Aorta (tissue), 5 donors: ENCODE measurements at regions not wholly inside any gene's neighbourhood (a gene's known extent, or its start where the extent isn't known, plus 50 kb on each side); places are given as distances from the start of the nearest gene placed in this dataset.
"Not testable (repeated sequence)": the region's sequence is repeated elsewhere in the genome, so short reads cannot be mapped to it uniquely, and the experiment has no call there.

Source experiments
- ATAC-seq: fragments of 200-7000 bp; cut with Tn5 transposase; one replicate; pipeline ENCODE4 v1.9.1; 2022; ENCODE audit warnings: moderate library complexity; ENCODE audit not compliant: low FRiP score
- DNase-seq, 2 donors: peaks; one replicate each; pipeline ENCODE4 v3.0.0-alpha.2; 2020
- H3K27ac ChIP-seq, 2 donors: one replicate each; pipeline ENCODE4 v1.5.1; 2013; ENCODE audit warnings: low read length in 2 of 2, mild to moderate bottlenecking in 2 of 2, moderate library complexity in 2 of 2, control low read depth in 1 of 2, inconsistent platforms in 1 of 2, low read depth in 1 of 2
- H3K27me3 ChIP-seq, 2 donors: one replicate each; pipeline ENCODE4 v1.6.1; 2013; ENCODE audit warnings: control low read depth in 1 of 2, low read length in 1 of 2, mild to moderate bottlenecking in 1 of 2, moderate library complexity in 1 of 2; ENCODE audit not compliant: insufficient read depth in 2 of 2, control insufficient read depth in 1 of 2
- H3K36me3 ChIP-seq, 2 donors: one replicate each; pipeline ENCODE4 v1.6.1; 2013; ENCODE audit warnings: control low read depth in 1 of 2, low read length in 1 of 2, mild to moderate bottlenecking in 1 of 2; ENCODE audit not compliant: insufficient read depth in 2 of 2, control insufficient read depth in 1 of 2
- H3K4me1 ChIP-seq, 2 donors: one replicate each; pipeline ENCODE4 v1.6.1; 2013; ENCODE audit warnings: low read length in 2 of 2, control low read depth in 1 of 2, mild to moderate bottlenecking in 1 of 2, moderate library complexity in 1 of 2; ENCODE audit not compliant: insufficient read depth in 2 of 2, control insufficient read depth in 1 of 2
- H3K4me3 ChIP-seq, 2 donors: one replicate each; pipeline ENCODE4 v1.5.1; 2013; ENCODE audit warnings: low read length in 2 of 2, control low read depth in 1 of 2, mild to moderate bottlenecking in 1 of 2
- H3K9me3 ChIP-seq: one replicate; pipeline ENCODE4 v1.6.1; 2013; ENCODE audit warnings: mild to moderate bottlenecking, low read length; ENCODE audit not compliant: control insufficient read depth
- WGBS, 2 donors: extraction: QIAGEN DNeasy Blood & Tissue Kit; methylation state at CpG; one replicate each; pipeline ENCODE4 v1.1.7; 2013; 5-methylcytosine and 5-hydroxymethylcytosine counted together
- intact Hi-C, 2 donors: fragments of 100-400 bp; cut with DNase I; formaldehyde crosslinking; loops; one replicate each; pipeline versions ENCODE4 v1.14.2 to v1.15.0; 2022
- donor health status: healthy with polysubstance abuse.
- donor health status: Bipolar disorder and iron deficiency.
- donor health status: DM: no; HTN: no; CAD: no.
- donor health status: DM: no; HTN: no; CAD: no.
- donor health status: DM: yes; HTN: yes; CAD: no.

- intact Hi-C loops: no loop called here
- H3K27ac ChIP-seq: no peak overlapping the region
- no peaks in the 10 kb centered on the region for H3K9me3 ChIP-seq
- DNase-seq (no peak), ATAC-seq (no peak)
- WGBS, 2 donors: 83 to 96% methylated on average over 1 of the region's 1 CpG
- no peak overlapping the region for H3K4me3 ChIP-seq
- H3K27me3 ChIP-seq: no peaks in the 10 kb centered on the region
- no peaks in the 10 kb centered on the region for H3K4me1 ChIP-seq
- H3K36me3 ChIP-seq: no peaks in the 10 kb centered on the region
Measured at GRCh38 chr1:234820597-234820996, 210.6 kb upstream of the IRF2BP2 start.

GRCh38 chr1:234819845-234820244 lies 209.9 kb upstream of the IRF2BP2 start:
- H3K27ac ChIP-seq, DNase-seq, H3K36me3 ChIP-seq, H3K4me3 ChIP-seq, H3K27me3 ChIP-seq, intact Hi-C loops, ATAC-seq, H3K4me1 ChIP-seq, H3K9me3 ChIP-seq: not testable (repeated sequence)
- 91 to 98% methylated on average over 4 to 6 of the region's 7 CpGs for WGBS, 2 donors

GRCh38 chr1:234818040-234818387 lies 208.0 kb upstream of the IRF2BP2 start:
- H3K36me3 ChIP-seq, H3K4me3 ChIP-seq, H3K27ac ChIP-seq, H3K27me3 ChIP-seq, H3K9me3 ChIP-seq, DNase-seq, H3K4me1 ChIP-seq, intact Hi-C loops: not testable (repeated sequence)
- peak; percentile 13 for ATAC-seq
- WGBS, 2 donors: 78 to 98% methylated on average over 2 to 3 of the region's 5 CpGs

GRCh38 chr1:234817313-234818039 lies 207.5 kb upstream of the IRF2BP2 start:
- H3K4me1 ChIP-seq, intact Hi-C loops, DNase-seq, H3K36me3 ChIP-seq, H3K9me3 ChIP-seq, H3K27ac ChIP-seq, H3K27me3 ChIP-seq, H3K4me3 ChIP-seq: not testable (repeated sequence)
- WGBS, 2 donors: 74% methylated on average over 11 of the region's 11 CpGs
- ATAC-seq: peak; percentile 10

GRCh38 chr1:234816864-234817263 lies 206.9 kb upstream of the IRF2BP2 start:
- H3K4me3 ChIP-seq, H3K9me3 ChIP-seq, intact Hi-C loops, DNase-seq, H3K27ac ChIP-seq, H3K27me3 ChIP-seq, H3K4me1 ChIP-seq, H3K36me3 ChIP-seq: not testable (repeated sequence)
- WGBS, 2 donors: 81 to 91% methylated on average over 4 to 7 of the region's 7 CpGs
- peak; percentile 75 for ATAC-seq

- WGBS, 2 donors: 14% methylated on average over 13 to 20 of the region's 26 CpGs
- peak; percentile 64 to 79 for DNase-seq
- intact Hi-C loops, H3K27ac ChIP-seq, H3K4me1 ChIP-seq, H3K36me3 ChIP-seq, H3K9me3 ChIP-seq, H3K27me3 ChIP-seq, H3K4me3 ChIP-seq: not testable (repeated sequence)
- ATAC-seq: peak; percentile 66
Measured at GRCh38 chr1:234816186-234816851, 206.3 kb upstream of the IRF2BP2 start.

- H3K36me3 ChIP-seq, H3K4me1 ChIP-seq, H3K9me3 ChIP-seq, DNase-seq, H3K27me3 ChIP-seq, intact Hi-C loops, H3K4me3 ChIP-seq, H3K27ac ChIP-seq, ATAC-seq: not testable (repeated sequence)
- 55 to 57% methylated on average over 6 to 7 of the region's 7 CpGs for WGBS, 2 donors
Measured at GRCh38 chr1:234815295-234815815, 205.4 kb upstream of the IRF2BP2 start.

- WGBS, 2 donors: 93 to 96% methylated on average over 2 to 3 of the region's 7 CpGs
- H3K27me3 ChIP-seq, H3K9me3 ChIP-seq, H3K27ac ChIP-seq, H3K4me3 ChIP-seq, intact Hi-C loops, H3K4me1 ChIP-seq, ATAC-seq, H3K36me3 ChIP-seq, DNase-seq: not testable (repeated sequence)
Measured at GRCh38 chr1:234814235-234814634, 204.3 kb upstream of the IRF2BP2 start.

- ATAC-seq, H3K4me1 ChIP-seq, H3K9me3 ChIP-seq, H3K27ac ChIP-seq, H3K27me3 ChIP-seq, H3K4me3 ChIP-seq, H3K36me3 ChIP-seq, intact Hi-C loops: not testable (repeated sequence)
- WGBS, 2 donors: 54 to 58% methylated on average over 6 of the region's 6 CpGs
- DNase-seq: peak in 1 of 2 donors; percentile 8
Measured at GRCh38 chr1:234811824-234812223, 201.8 kb upstream of the IRF2BP2 start.
